OCI-LY3 (cell line): ENCODE measurements at regions not wholly inside any gene's neighbourhood (a gene's known extent, or its start where the extent isn't known, plus 50 kb on each side); places are given as distances from the start of the nearest gene placed in this dataset.

ENCODE experiments used
- EZH2phosphoT487 ChIP-seq: fragments of 200-600 bp; shearing (Covaris generic); IDR thresholded peaks from 2 replicates; pipeline ENCODE4 v1.6.1; 2018; ENCODE audit warnings: antibody characterized with exemption, mixed run types, low read depth
- TF ChIP-seq, protein P1 (sequence below): fragments of 200-600, 300-600 bp; sonication (generic); IDR thresholded peaks from 2 replicates; pipeline ENCODE4 v1.5.1; 2014; ENCODE audit warnings: antibody characterized with exemption, low read length, low read depth

DNA sequence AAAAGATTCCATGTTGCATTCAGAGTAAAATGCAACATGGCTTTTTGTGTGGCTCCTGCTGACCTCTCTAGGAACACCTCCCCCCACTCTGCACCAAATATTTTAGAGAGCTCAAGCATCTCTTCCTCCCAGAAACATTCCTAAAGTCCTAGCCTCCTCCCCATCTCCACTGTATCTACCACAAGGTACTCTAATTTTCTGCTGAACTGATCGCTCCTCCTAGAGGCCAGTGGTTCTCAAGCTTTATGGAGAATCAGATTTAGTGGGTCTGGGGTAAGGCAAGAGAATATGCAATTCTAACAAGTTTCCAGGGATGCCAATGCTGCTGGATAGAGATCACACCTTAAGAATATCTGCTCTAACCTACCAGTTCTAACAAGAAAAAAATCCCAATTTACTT lies 89.5 kb upstream of the HNRNPA3 start:
- TF ChIP-seq, protein P1, sequence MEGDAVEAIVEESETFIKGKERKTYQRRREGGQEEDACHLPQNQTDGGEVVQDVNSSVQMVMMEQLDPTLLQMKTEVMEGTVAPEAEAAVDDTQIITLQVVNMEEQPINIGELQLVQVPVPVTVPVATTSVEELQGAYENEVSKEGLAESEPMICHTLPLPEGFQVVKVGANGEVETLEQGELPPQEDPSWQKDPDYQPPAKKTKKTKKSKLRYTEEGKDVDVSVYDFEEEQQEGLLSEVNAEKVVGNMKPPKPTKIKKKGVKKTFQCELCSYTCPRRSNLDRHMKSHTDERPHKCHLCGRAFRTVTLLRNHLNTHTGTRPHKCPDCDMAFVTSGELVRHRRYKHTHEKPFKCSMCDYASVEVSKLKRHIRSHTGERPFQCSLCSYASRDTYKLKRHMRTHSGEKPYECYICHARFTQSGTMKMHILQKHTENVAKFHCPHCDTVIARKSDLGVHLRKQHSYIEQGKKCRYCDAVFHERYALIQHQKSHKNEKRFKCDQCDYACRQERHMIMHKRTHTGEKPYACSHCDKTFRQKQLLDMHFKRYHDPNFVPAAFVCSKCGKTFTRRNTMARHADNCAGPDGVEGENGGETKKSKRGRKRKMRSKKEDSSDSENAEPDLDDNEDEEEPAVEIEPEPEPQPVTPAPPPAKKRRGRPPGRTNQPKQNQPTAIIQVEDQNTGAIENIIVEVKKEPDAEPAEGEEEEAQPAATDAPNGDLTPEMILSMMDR: no peak
- TF ChIP-seq EZH2phosphoT487: no peak
